GM12892 (cell line): ENCODE measurements at regions not wholly inside any gene's neighbourhood (a gene's known extent, or its start where the extent isn't known, plus 50 kb on each side); places are given as distances from the start of the nearest gene placed in this dataset.

Source experiments
- DNase-seq: peaks from one replicate; pipeline ENCODE4 v3.0.0; 2011; ENCODE audit not compliant: insufficient read length
- FAIRE-seq: peaks from 2 replicates; lab custom pipeline; 2011; peaks lifted over from hg19 to GRCh38; lab: Jason Lieb, UNC
- POLR2A ChIP-seq: IDR thresholded peaks from 2 replicates; pipeline ENCODE4 v1.6.1; 2011; ENCODE audit warnings: low read depth, low read length, control low read depth
- POLR2AphosphoS5 ChIP-seq: IDR thresholded peaks from 2 replicates; pipeline ENCODE4 v1.6.1; 2011; ENCODE audit warnings: low read depth, low read length, control low read depth
- TAF1 ChIP-seq: IDR thresholded peaks from 2 replicates; pipeline ENCODE4 v1.6.1; 2011; ENCODE audit warnings: low read depth, mild to moderate bottlenecking, control low read depth, low read length, borderline replicate concordance

DNA sequence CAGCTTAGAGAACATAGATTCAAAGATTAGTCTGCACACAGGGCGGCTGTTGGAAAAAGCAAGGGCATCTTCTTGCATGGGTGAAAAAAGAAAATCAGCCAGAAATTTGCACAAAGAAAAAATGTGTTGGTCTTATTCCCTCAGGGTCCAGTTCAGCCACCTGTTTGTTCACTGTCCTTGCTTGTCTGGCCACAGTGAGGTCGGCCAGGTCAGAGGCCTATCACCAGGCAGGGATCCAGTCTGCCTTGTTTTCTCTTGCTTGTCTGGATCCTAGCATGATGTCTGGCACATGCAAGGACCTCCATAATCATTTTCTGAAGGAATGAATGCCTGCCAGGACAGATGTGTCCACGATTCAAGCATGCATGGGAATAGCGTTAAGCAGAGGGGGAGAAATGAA, 359.1 kb upstream of the TBX3 start:
- FAIRE-seq (no peak), DNase-seq (no peak)
- TF ChIP-seq POLR2AphosphoS5 (no peak), TAF1 (no peak), POLR2A (no peak)

DNA sequence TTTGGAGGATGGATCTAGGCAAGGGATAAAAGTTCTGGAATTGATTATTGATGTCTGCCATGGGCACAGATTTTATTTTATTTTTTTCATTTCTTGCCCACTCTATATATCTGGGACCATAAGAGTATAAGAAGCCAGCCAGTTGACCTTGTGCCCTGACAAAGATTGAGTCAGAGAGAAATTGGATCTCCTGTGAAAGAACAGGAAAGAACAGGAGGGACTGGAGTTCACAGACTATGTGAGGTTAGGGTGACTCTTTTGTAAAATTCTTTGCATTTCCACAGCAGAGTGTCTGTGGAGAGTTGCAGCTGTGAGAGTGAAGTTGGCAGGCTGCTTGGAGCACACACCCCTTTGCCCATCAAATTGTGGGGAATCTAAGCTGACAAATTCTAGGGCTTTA, 358.4 kb upstream of the TBX3 start:
- DNase-seq (no peak), FAIRE-seq (no peak)
- TF ChIP-seq TAF1 (no peak), POLR2AphosphoS5 (no peak), POLR2A (no peak)

DNA sequence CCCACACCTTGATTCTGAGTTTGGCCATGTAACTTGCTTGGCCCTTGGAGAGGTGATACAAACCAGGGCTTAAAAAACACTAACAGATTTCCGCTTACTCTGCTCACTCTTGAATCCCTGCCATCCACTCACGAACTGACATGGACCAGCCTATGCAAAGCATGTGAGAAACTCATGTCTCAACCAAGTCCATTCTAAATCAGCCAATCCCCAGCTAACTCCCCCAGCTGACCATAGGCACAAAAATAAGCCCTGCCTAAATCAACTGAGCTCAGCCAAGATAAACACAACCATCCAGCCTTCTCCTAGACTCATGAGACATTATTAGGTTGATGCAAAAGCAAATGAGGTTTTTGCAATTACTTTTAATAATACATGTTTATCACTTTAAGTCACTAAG, 353.9 kb upstream of the TBX3 start:
- DNase-seq (no peak), FAIRE-seq (no peak)
- TF ChIP-seq POLR2A (no peak), TAF1 (no peak)

DNA sequence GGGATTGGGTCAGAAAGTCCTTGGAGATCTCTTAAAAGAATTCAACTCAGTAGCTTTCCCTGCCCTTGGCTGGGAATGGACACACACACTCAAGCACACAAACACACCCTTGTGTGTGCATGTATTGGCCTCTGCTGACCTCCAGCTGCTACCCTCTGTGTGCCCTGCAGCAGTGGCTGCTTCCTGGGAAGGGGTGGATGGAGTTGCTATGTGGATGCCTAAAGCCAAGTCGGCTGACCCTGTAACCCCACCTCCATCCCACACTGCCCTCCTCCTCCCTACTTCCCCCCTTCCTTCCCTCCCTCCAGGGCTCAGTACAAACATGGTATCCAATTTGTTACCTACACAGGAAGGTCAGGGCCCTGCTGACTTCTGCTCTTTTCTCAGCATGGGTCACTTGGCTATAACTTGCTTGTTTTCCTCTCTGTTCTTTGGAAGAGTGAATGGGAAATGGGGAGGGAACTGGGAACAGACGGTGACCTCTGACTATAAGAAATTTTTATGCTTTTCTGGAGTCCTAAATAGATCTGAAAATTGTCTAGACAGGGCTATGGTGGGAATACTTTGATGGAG, 351.6 kb upstream of the TBX3 start:
- FAIRE-seq (no peak), DNase-seq (no peak)
- TF ChIP-seq POLR2AphosphoS5 (no peak), POLR2A (no peak)

DNA sequence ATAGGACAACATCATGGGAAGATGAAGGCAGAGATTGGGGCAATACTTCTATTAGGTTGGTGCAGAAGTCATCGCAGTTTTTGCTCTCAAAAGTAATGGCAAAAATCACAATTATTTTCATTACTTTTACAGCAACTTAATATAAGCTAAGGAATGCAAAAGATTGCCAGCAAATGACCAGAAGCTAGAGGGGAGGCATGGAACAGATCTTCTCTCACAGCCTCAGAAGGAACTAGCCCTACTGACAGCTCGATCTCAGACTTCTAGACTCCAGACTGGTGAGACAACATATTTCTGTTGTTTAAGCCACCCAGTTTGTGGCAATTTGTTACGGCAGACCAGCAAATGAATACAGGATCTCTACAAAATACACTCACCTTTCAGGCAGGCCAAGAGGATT, 348.5 kb upstream of the TBX3 start:
- no peak for DNase-seq
- no peak for FAIRE-seq
- no peak for TF ChIP-seq POLR2AphosphoS5
- TF ChIP-seq POLR2A: no peak
- TF ChIP-seq TAF1: no peak

DNA sequence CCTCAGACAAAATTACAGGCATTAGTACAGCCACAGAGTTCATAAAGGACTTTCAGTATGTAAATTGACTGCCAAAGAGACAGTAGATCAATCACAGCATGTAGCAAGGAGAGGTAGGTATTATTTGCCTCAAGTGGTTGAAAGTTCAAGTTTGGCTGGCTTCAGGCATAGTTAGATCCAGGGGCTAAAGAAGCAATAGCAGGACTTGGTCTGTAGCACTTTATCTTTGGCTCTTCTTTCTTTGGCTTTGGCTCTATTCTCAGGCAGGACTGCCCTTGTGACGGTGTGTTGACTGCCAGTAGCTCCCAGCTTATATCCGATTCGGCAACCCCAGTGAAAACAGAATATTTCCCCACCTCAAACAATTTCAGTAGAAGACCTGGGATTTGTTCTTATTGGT, 346.0 kb upstream of the TBX3 start:
- FAIRE-seq (no peak), DNase-seq (no peak)
- TF ChIP-seq POLR2AphosphoS5 (no peak), POLR2A (no peak), TAF1 (no peak)

DNA sequence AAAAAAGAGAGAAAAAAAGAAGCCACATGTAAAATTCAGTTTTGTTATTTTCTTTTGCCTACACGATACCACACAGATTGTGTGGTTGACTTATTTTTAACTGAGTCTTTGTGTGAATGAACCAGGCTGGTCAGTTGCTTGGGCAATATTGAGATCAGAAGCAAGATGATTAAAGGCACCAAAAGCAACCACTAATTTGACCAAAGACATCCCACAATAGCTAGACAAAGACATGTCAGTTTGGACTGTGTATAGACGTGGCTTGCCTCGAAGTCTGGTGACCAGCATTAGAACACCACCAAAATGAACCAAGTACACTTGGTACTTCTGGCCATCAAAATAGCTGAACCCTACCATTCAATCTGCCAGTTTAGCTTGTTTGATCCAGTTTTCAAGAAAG, 340.6 kb upstream of the TBX3 start:
- TF ChIP-seq POLR2AphosphoS5 (no peak), TAF1 (no peak), POLR2A (no peak)
- DNase-seq: no peak
- no peak for FAIRE-seq

DNA sequence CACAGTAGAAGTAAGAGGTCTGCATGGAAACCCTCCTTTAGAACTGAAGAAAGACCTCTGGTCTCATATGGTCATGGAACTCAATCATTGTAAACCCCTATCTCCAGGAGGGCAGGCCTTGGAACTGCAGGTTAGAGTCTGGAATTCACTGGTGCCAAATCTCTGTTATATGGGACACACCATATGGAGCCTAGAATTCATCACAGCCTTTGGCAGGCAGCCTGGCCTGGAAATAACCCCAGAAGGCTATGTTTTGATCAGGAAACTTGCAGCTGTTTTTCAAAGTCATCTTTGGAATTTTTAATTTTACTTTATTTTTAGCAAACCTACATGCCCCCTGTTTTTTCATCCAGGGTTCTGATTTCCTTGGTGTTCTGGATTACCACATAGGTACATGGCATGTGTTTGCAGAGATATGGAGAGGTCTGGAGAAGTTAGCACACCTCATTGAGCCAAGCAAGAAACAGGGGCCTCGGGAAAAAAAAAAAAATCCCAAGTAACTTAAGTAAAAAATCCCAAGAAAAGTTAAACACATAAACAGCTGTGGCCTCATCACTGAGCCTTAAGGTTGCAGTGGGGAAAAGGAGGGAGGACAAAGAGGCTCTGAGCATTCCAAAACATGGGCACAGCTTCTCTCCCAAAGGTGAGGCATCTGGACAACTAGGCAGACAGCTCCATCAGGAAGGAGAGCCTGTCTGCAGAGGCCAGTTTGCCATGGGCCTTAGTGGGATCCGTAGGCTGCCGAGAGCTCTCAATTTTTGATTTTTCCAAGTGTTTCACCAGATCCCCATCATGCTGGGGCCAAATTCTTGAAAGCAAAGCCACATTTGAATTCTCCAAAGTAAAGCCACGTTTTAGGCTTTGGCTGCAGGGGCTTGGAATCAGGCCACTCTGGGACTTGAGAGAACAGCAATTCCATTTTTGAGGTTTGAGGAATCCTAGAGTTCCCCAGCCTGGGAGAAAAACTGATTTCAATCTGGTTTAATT, 339.6 kb upstream of the TBX3 start:
- TF ChIP-seq TAF1 (no peak), POLR2AphosphoS5 (no peak), POLR2A (no peak)
- DNase-seq (no peak), FAIRE-seq (no peak)

DNA sequence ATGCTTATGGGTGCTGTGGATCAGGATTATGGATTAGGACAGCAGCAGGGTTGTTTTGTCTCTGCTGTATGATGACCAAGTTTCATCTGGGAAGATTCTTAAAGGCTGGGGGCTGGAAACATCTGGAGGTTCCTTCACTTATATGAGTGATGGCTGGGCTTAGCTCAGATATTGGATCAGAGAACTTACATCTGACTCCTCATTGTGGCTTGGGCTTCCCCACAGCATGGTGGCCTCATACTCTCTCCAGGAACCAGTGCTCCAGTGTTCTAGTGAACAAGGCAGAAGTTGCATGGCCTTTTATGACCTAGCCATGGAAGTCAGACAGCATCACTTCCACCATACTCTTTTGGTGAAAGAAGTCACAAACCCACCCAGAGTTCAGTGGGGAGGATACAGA, 336.1 kb upstream of the TBX3 start:
- no peak for TF ChIP-seq POLR2A
- TF ChIP-seq POLR2AphosphoS5: no peak
- no peak for TF ChIP-seq TAF1
- FAIRE-seq (no peak), DNase-seq (no peak)

DNA sequence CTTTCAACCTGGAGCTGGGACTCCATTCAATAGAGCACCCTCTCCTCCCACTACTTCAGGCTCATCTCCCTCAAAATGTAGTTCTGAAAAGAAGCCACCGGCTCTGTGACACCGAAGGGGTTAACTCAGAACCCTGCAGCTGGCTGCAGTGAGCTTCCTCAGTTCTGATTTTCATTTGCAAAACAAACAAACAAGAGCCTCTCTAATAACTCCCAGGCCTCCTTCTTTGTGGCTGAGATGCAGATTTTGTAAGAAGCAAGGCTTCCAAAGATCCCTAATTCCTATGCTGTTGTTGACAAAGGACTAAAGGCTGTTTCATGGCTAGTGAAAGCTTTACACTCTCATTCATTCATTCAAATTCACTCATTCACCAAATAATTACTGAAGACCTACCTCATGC, 333.4 kb upstream of the TBX3 start:
- FAIRE-seq (no peak), DNase-seq (no peak)
- TF ChIP-seq TAF1 (no peak), POLR2A (no peak), POLR2AphosphoS5 (no peak)

DNA sequence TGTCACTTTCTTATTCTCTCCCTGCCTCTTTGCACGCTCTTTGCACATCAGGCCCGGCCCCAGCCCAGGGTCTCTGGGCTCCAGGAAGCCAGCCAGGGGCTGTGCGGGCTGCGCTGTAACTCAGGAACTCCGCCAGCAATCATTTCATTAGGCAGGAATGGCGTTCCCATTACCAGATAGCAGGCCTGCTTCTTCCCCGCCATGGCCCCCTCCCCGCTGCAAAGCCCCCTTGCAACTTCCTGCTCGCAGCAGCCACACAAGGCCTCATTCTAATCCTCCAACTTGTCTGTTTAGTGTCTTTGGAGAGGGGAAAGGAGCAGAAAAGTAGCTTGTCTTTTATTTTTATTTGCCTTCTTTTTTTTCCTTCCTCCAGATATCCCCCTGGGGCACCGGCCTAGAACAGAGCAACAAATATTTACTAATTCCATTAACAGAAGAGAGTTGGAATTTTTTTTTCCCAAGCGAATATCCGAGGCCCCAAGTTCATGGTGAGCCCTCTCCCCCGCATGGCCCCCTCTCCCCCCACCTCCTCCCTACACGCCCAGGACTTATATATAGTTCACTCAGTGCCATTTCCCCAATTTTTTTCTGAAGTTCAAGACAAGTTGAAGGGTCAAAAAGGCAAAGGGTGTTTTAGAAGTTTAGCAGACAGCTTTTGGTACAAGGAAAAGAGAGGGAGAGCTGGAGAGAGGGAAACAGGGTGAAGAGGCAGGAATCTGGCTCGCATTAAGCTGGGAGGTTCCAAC, 329.4 kb upstream of the TBX3 start:
- no peak for FAIRE-seq

DNA sequence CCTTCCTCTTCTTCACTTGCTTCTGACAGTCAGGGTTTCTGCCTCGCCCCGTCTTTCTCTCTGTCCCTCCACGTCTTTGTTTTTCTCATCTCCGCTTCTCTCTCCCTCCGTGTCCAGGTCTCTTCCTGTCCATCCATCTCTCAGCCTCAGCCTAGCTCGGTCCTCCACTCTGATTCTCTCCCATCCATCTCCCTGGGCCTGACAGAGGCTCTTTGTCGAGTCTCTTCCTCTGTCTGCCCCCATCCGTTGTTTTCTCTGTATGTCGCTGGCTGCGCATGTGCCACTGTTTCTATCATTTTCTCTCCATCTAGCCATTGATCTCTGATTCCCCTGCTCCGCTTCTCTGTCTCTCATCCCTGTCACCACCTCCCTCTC, 328.9 kb upstream of the TBX3 start:
- FAIRE-seq (no peak), DNase-seq (no peak)
- no peak for TF ChIP-seq POLR2AphosphoS5
- no peak for TF ChIP-seq POLR2A
- TF ChIP-seq TAF1: no peak

More for the DNA sequence above, 329.4 kb upstream of the TBX3 start:
- no peak for DNase-seq
- TF ChIP-seq TAF1: no peak
- TF ChIP-seq POLR2A: no peak
- TF ChIP-seq POLR2AphosphoS5: no peak
